Thyroid gland (tissue), 4 donors: ENCODE measurements at regions not wholly inside any gene's neighbourhood (a gene's known extent, or its start where the extent isn't known, plus 50 kb on each side); places are given as distances from the start of the nearest gene placed in this dataset.

Experiments
- DNase-seq, 2 donors: peaks; one replicate each; pipeline ENCODE4 v3.0.0-alpha.2; 2019
- H3K27ac ChIP-seq, 3 donors: fragments of 200-600 bp; sonication (generic); 1 replicate in 2 of 3; 2 replicates in 1 of 3; pipeline ENCODE4 v1.5.1; 2016 to 2019; ENCODE audit warnings: mild to moderate bottlenecking in 1 of 3, moderate library complexity in 1 of 3
- H3K27me3 ChIP-seq: fragments of 200-600 bp; sonication (generic); one replicate; pipeline ENCODE4 v1.5.1; 2019
- H3K36me3 ChIP-seq, 2 donors: fragments of 200-600 bp; sonication (generic); one replicate each; pipeline ENCODE4 v1.5.1; 2016 to 2019
- H3K4me1 ChIP-seq, 2 donors: fragments of 200-600 bp; sonication (generic); one replicate each; pipeline ENCODE4 v1.5.1; 2017 to 2019
- H3K4me3 ChIP-seq, 3 donors: fragments of 200-600 bp; sonication (generic); replicated peaks in 1 of 3; 1 replicate in 2 of 3; 2 replicates in 1 of 3; pipeline ENCODE4 v1.5.1; 2016; ENCODE audit warnings: mild to moderate bottlenecking in 1 of 3
- H3K9me3 ChIP-seq: fragments of 200-600 bp; sonication (generic); one replicate; pipeline ENCODE4 v1.5.1; 2017
- POLR2A ChIP-seq, 2 donors: fragments of 450-650 bp; IDR thresholded peaks; one replicate each; pipeline ENCODE4 v1.6.1; 2017; ENCODE audit warnings: antibody characterized with exemption in 2 of 2, mild to moderate bottlenecking in 2 of 2, moderate library complexity in 1 of 2
- WGBS, 2 donors: methylation state at CpG; one replicate each; pipeline ENCODE4 v1.1.5; 2017; 5-methylcytosine and 5-hydroxymethylcytosine counted together
- intact Hi-C: fragments of 100-400 bp; cut with DNase I; formaldehyde crosslinking; loops from one replicate; pipeline ENCODE4 v1.15.1; 2023
- TF ChIP-seq, protein P1 (sequence below), 6 experiments: fragments of 200-600 bp in 3 of 6; fragments of 450-650 bp in 3 of 6; sonication (generic) in 3 of 6; IDR thresholded peaks; one replicate each; pipeline ENCODE4 v1.5.1; 2016 to 2019; ENCODE audit warnings: antibody characterized with exemption in 6 of 6, mild to moderate bottlenecking in 2 of 6, inconsistent platforms in 1 of 6, moderate library complexity in 1 of 6

GRCh38 chr6:113530769-113531168 lies 326.4 kb upstream of the MARCKS start:
- DNase-seq, result no peak
- Histone ChIP-seq H3K4me1 (no peaks in the 10 kb centered on the region), H3K27ac (no peak overlapping the region), H3K36me3 (no peaks in the 10 kb centered on the region), H3K27me3 (no peaks in the 10 kb centered on the region), H3K9me3 (no peaks in the 10 kb centered on the region), H3K4me3 (no peak overlapping the region)
- 94 to 95% methylated on average over 4 of the region's 4 CpGs for WGBS, 2 donors
- intact Hi-C loops, result no loop called here
- TF ChIP-seq, protein P1, sequence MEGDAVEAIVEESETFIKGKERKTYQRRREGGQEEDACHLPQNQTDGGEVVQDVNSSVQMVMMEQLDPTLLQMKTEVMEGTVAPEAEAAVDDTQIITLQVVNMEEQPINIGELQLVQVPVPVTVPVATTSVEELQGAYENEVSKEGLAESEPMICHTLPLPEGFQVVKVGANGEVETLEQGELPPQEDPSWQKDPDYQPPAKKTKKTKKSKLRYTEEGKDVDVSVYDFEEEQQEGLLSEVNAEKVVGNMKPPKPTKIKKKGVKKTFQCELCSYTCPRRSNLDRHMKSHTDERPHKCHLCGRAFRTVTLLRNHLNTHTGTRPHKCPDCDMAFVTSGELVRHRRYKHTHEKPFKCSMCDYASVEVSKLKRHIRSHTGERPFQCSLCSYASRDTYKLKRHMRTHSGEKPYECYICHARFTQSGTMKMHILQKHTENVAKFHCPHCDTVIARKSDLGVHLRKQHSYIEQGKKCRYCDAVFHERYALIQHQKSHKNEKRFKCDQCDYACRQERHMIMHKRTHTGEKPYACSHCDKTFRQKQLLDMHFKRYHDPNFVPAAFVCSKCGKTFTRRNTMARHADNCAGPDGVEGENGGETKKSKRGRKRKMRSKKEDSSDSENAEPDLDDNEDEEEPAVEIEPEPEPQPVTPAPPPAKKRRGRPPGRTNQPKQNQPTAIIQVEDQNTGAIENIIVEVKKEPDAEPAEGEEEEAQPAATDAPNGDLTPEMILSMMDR (IDR thresholded peaks at IDR 0.05), result no peak
- no peak for TF ChIP-seq POLR2A (IDR thresholded peaks at IDR 0.05)

GRCh38 chr6:113539202-113539601 lies 317.9 kb upstream of the MARCKS start:
- intact Hi-C loops, result no loop called here
- Histone ChIP-seq H3K27me3 (no peaks in the 10 kb centered on the region), H3K36me3 (no peaks in the 10 kb centered on the region), H3K4me1 (no peaks in the 10 kb centered on the region), H3K9me3 (no peaks in the 10 kb centered on the region), H3K27ac (no peak overlapping the region), H3K4me3 (no peak overlapping the region)
- 75 to 86% methylated on average over 2 of the region's 2 CpGs for WGBS, 2 donors
- TF ChIP-seq POLR2A (IDR thresholded peaks at IDR 0.05), result no peak
- TF ChIP-seq, protein P1 (IDR thresholded peaks at IDR 0.05), result no peak
- DNase-seq, result no peak

- Histone ChIP-seq H3K9me3 (no peaks in the 10 kb centered on the region), H3K4me1 (no peaks in the 10 kb centered on the region), H3K27ac (no peak overlapping the region), H3K36me3 (no peaks in the 10 kb centered on the region), H3K27me3 (no peaks in the 10 kb centered on the region), H3K4me3 (no peak overlapping the region)
- no peak for DNase-seq
- TF ChIP-seq, protein P1 (IDR thresholded peaks at IDR 0.05), result no peak
- no peak for TF ChIP-seq POLR2A (IDR thresholded peaks at IDR 0.05)
- intact Hi-C loops, result no loop called here
These were observed 317.5 kb upstream of the MARCKS start for GRCh38 chr6:113539623-113540022.

- DNase-seq, result no peak
- intact Hi-C loops, result no loop called here
These were observed 316.7 kb upstream of the MARCKS start for GRCh38 chr6:113540466-113540865.

GRCh38 chr6:113551168-113551567 lies 306.0 kb upstream of the MARCKS start:
- Histone ChIP-seq H3K27ac (no peak overlapping the region), H3K4me1 (no peaks in the 10 kb centered on the region), H3K36me3 (no peaks in the 10 kb centered on the region), H3K9me3 (no peaks in the 10 kb centered on the region), H3K27me3 (no peaks in the 10 kb centered on the region), H3K4me3 (no peak overlapping the region)
- intact Hi-C loops, result no loop called here
- 95 to 100% methylated on average over 2 of the region's 2 CpGs for WGBS, 2 donors
- no peak for DNase-seq
- TF ChIP-seq, protein P1 (IDR thresholded peaks at IDR 0.05), result no peak

More at GRCh38 chr6:113540466-113540865, 316.7 kb upstream of the MARCKS start:
- no peaks in the 10 kb centered on the region for H3K4me1 ChIP-seq
- H3K36me3 ChIP-seq, result no peaks in the 10 kb centered on the region
- no peaks in the 10 kb centered on the region for H3K9me3 ChIP-seq
- no peak overlapping the region for H3K4me3 ChIP-seq
- TF ChIP-seq, protein P1 (IDR thresholded peaks at IDR 0.05), result no peak
- no peak for TF ChIP-seq POLR2A (IDR thresholded peaks at IDR 0.05)
- no peak overlapping the region for H3K27ac ChIP-seq
- no peaks in the 10 kb centered on the region for H3K27me3 ChIP-seq
